IPS-11a (cell line): ENCODE measurements at regions not wholly inside any gene's neighbourhood (a gene's known extent, or its start where the extent isn't known, plus 50 kb on each side); places are given as distances from the start of the nearest gene placed in this dataset.

ENCODE experiments used
- H3K4me3 ChIP-seq: one replicate; pipeline ENCODE4 v1.5.1; 2013; ENCODE audit warnings: low read depth, low read length, control low read depth

DNA sequence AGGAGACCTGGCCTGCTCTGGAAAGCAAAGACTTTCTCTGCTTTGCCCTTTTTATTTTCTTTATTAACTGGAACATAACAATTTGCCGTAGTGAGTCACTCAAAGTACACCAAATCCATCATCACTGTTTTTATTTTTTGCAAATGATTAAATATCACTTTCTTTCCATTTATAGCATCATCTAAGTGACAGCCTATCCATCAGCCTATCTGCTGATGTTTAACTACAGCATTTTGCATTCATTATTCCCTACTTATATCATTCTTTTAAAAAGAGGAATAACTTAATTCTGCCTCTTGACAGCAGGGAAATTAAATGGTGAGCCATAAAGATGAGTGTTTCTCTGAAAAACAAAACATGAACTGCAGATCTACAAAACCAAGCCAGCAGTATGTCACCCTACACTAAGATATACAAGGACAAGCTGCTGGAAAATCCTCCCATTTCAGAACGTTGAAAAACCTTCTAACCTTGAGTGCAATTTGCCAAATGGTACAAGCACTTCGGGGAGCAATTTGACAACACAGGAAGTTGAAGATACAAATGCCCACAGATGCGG, 821.3 kb upstream of the TMEM132C start:
- no peak overlapping the region for H3K4me3 ChIP-seq

DNA sequence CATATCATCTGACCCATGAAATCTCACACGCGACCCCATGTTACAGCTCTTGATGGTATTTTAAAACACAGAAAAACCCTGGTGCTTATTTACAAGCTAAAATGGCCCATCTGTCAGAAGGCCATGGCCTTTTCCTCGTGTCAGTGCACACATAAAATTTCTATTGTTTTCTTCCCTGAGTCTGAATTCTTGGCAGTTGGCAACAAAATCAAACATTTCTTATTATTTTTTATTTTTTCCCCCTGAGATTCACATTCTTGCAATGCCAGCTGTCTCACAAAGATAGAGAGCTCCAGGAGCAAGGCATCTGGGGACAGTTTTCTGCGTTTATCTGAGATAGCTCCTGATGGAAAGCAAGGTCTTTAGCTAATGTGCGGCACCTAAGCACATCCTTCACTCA, 818.1 kb upstream of the TMEM132C start:
- no peak overlapping the region for H3K4me3 ChIP-seq

DNA sequence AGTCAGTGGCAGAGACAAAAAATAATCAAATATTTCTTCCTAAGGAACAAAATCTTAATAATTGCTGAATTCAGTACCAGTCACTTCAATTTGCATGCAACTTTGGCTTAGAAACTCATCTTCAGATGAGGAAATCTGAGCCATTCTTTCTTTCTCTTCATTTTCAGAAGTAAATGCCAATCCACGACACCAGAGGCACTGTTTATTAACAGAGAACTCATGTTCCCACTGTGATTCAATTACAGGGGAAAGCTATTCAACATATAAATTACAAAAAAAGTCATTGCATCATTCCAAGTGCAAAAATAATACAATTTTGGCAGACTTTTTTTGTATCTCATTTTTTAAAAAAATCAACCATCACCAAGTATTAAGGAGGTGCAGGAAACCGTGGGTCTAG, 816.1 kb upstream of the TMEM132C start:
- no peak overlapping the region for H3K4me3 ChIP-seq

DNA sequence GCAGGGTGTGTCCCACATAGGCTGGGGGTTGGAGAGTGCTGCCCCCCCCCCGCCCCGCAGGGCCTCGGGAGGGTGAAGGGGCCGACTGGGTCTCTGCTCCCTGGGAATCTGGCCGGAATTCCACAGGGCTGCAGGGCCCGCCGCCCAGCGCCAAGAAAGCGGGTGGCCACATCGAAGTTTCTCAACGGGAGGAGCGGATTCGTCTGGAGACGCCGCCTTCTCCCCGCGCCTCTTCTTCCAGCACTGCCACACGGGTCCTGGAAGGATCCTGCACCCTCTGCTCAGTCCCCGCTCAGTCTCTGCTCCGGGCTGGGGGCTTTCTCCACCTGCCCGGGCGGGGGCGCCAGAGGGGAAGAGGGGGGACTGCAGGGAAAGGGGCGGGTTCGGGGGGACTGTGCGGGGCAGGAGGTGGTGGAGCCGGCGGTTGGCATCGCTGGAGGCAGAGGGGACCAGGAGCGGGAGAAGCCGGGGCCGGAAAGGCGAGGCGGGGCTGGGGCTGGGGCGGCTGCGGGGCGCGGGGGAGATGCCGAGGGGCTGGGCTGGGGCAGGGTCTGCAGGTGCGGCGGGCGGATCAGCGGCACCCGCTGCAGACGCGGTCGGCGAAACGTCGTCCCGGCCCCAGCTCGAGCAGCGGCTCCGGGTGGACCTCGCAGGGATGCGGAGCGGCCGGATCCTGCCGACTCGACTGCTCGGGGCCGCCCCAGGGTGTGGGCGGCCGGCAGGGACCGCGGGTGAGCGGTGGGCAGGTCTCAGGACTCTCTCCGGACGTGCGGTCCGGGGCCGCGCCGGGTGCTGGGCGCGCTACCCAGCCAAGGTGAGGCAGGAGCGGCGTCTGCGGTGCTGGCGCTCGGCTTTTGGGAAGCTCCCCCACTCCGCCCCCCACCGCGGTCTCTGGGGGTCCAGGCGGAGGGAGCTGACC, 811.4 kb upstream of the TMEM132C start:
- H3K4me3 ChIP-seq, result peak overlapping the region; percentile 47

DNA sequence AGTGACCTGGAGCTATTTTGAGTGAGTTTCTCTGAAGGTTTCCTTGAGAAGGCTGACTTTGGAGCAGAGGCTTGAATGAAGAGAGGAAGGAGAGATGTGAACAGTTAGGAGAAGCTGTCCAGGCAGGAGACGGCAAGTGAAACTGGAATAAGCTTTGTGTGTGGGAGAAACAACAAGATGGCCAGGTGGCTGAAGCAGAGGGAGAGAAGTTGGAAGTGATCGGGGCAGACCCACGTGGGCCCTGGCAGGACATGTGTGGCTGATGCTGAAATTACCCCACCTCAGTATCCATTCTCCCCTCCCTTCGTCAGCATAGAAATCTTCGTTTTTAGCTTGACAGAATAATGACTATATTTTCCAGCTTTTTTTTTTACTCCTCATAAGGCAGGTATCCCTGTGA, 809.2 kb upstream of the TMEM132C start:
- no peak overlapping the region for H3K4me3 ChIP-seq

DNA sequence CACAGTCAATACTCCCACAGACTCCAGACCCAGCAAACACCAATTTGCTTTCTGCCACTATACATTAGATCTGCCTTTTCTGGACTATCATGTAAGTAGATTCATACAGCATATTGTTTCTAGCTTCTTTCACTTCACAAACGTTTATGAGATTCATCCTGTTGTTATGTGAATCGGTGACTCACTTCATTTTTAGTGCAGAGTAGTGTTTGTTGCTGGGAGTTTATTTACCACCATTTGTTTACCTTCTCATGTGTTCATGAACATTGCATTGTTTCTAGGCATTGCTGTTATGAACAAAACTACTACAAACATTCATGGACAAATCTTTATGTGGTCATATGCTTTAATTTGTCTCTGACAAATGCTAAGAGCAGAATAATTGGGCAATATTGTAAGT, 807.8 kb upstream of the TMEM132C start:
- no peak overlapping the region for H3K4me3 ChIP-seq

DNA sequence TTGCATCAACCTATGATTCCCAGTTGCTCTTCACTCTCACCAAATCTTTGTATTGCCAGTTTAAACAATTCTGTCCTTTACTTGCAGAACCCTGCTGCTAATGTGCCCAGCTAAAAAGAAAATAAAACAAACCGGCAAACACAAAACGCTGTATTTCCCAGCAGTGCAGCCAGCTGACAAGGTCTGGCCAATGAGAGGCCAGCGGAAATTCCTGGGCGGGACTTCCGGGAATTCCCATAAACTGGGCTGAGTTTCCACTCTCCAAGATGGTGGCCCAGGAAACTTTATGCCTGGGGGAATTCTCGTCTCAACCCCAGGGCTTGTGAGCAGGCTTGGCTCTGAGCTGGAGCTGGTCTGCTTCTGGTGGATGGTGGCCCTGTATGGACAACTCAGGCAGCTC, 807.3 kb upstream of the TMEM132C start:
- no peak overlapping the region for H3K4me3 ChIP-seq

DNA sequence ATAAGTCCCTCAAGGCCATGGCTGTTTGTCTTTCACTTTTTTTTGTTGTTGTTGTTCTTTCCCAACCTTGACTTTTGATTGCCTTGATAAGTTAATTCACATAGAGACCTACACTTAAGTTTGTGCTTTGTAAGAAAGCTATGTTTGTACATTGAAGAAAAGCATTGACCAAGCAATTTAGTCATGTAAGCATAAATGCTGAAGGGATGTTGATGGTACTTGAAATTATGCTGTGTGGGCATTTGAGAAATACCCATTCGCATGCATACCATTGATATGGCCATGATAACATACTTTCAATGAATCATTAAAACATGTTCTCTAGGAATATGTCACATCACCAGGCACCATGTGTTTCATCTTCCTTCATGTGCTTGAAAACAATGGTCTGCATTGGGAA, 803.7 kb upstream of the TMEM132C start:
- no peak overlapping the region for H3K4me3 ChIP-seq

DNA sequence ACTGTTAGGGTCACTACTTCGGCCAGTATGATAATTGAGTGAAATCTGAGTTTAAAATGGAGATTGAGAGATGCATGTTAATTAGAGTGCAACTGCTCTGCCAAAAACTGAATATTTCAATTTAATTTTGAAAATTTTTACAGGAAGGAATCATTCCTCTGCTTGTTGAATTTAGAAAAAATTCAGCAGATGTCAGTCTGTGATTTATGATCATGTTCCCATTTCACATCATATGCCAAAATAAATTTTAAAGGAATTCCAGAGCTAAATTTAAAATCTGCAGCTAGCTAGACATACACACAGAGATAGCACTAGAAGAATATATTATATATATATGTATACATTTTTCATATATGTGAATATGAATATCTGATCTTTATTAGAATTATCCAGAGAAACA, 797.6 kb upstream of the TMEM132C start:
- no peak overlapping the region for H3K4me3 ChIP-seq

DNA sequence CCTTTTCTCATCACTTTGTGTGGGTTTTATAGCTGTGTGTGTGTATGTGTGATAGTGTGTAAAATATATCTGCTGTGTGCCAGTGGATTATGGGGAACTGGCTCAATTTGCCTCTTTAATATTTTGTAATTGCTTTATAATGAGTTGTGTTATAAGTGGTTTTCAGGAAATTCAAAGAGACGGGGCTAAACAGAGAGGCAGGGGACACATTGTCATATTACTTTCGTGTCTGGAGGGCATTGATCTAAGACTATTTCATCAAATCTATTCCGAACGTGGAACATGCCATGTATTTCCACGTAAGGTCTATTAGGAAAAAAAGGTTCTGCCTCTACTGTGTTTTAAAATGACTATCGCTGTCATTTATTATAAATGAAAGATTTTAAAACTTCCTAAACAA, 793.2 kb upstream of the TMEM132C start:
- no peak overlapping the region for H3K4me3 ChIP-seq

DNA sequence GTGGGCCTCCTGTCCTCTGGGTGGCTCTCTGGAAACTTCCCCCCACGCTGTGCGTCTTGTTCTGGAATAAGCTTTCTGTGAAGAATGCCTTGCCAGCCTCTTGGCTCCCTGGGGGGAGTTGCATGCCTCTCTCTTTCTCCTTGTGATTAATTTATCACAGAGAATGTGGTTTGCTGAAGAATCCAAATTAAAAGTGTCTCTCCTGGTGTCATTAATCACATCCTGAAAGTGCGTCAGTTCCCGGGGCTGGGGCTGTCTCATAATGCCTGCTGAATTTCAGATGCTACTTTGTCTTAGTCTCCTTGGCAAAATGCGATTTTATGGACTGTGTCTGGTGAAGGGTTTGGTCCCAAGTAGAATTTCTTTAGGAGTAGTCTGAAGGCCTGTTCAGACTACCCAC, 787.7 kb upstream of the TMEM132C start:
- no peak overlapping the region for H3K4me3 ChIP-seq

DNA sequence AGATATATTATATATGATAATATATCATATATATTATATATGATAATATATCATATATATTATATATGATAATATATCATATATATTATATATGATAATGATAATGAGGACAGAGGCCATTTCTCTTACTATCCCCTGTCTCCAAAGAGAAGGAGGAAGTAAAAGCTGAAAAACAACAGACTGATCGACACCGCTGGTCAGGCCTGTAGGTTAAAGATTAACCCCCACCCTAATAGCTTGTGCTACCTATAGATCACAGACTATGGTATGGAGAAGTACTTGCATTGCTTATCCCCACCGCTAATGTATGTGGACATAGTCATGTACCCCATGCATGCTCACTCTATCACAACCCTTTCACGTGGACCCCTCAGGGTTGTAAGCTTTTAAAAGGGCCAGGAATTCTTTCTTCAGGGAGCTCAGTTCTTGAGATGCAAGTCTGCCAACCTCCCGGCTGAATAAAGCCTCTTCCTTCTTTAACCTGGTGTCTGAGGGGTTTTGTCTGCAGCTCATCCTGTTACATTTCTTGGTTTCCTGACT, 786.1 kb upstream of the TMEM132C start:
- H3K4me3 ChIP-seq, result no peak overlapping the region

DNA sequence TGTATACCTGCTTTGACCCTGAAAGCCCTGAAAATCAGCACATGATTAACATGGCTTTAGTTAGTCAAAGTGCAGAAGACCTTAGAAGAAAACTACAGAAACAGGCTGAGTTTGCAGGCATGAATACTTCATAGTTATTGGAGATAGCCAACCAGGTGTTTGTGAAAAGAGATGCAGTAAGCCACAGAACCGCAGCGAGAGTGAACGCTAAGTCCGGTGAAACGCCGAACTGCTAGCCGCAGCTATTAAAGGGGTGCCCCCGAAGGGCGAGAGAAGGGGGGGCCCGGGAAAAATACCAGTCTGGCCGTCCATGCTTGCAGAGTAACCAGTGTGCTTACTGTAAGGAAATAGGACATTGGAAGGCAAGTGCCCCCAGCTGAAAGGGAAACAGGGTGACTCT, 784.0 kb upstream of the TMEM132C start:
- no peak overlapping the region for H3K4me3 ChIP-seq

DNA sequence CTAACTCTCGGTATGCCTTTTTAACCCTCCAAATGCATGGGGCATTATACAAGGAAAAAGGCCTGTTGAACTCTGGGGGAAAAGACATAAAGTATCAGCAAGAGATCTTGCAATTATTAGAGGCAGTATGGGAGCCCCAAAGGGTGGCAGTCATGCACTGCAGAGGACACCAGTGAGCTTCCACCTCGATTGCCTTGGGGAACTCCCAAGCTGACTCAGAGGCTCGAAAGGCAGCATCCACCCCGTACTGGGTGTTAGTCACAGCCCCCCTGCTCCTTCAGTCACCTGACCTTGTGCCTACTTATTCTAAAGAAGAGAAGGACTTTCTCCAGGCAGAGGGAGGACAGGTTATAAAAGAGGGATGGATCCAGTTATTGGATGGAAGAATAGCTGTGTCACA, 781.4 kb upstream of the TMEM132C start:
- no peak overlapping the region for H3K4me3 ChIP-seq

DNA sequence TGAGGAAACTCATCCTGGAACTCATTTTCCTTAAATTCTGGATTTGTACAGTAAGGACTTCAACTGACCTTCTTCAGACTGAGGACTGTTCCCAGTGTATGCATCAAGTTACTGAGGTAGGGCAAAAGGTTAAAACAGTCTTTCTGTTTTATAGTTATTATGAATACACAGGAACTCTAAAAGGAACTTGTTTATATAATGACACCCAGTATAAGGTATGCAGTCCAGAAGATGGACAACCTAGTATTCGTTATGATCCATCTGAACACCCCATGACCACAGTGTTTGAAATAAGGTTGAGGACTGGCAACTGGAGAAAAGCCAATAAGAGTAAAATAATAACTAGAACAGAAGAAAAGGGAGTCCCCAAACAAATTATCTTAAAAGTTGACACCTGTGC, 779.9 kb upstream of the TMEM132C start:
- H3K4me3 ChIP-seq, result no peak overlapping the region

DNA sequence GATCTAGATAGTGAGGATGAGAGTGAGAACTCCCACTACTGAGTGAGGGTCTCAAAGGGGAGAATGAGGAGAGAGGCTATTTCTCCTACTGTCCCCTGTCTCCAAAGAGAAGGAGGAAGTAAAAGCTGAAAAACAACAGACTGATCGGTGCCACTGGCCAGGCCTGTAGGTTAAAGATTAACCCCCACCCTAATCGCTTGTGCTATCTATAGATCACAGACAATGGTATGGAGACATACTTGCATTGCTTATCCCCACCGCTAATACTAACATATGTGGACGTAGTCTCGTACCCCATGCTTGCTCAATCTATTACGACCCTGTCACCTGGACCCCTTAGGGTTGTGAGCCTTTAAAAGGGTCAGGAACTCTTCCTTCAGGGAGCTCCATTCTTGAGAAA, 777.9 kb upstream of the TMEM132C start:
- no peak overlapping the region for H3K4me3 ChIP-seq

DNA sequence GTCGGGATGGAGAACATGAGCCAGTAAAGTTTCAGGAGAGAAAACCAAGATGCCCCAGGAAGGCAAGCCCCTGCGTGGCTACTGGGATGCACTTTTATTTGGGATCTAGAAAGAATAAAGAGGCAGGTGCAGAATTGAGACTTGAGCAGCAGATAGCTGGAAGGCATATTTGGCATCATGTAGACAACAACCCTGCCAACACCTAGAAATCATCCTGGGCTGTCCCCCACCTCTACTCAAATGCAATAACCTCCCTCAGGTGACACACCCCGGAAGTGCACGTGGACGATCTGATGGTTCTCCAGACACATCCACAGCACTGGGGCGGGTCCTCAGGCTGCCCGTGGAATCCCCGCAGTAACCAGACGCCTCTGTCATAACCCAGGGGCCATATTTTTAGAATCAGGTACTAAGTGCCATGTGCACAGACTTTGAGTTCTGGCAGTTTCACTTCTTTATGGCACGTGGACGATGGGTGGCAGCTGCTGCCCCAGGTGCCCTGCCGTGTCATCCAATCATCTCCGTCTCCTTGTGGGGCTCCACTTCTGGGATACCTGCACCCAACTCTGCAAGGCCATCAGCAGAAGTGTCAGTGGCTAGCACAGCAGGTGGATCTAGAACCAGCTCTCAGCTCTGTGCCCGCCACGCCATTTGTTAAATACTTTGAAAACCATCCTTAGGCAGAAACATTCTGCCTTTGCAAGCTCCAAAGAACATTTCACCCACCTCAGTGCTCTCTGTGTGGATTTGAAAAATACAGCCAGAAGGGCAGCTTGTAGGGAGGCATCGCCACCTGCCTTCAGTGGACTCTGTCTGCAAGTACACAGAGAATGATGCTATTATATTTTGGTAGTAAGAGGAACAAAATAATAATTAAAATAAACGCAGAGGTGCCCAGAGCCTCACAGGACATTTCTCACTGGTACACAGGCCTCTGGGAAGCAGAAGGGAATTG, 771.7 kb upstream of the TMEM132C start:
- H3K4me3 ChIP-seq, result no peak overlapping the region

DNA sequence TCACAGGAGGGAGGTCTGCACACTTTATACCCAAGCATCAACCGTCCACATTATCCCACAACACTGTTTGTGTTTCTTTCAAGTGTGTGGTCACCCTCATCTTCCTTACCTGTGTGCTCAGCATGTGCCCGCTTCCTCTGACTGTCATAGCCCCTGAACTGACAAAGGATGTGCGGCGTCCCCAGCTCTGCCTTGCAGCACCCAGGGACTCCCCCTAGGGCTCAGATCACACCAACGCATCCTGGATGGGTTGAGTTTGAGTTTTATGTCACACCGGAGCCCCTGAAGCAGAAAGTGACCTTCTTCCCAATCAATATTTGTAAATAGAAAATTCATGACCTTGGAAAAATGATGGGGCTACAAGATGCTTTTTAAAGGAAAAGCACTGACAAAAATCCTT, 770.7 kb upstream of the TMEM132C start:
- H3K4me3 ChIP-seq, result no peak overlapping the region

DNA sequence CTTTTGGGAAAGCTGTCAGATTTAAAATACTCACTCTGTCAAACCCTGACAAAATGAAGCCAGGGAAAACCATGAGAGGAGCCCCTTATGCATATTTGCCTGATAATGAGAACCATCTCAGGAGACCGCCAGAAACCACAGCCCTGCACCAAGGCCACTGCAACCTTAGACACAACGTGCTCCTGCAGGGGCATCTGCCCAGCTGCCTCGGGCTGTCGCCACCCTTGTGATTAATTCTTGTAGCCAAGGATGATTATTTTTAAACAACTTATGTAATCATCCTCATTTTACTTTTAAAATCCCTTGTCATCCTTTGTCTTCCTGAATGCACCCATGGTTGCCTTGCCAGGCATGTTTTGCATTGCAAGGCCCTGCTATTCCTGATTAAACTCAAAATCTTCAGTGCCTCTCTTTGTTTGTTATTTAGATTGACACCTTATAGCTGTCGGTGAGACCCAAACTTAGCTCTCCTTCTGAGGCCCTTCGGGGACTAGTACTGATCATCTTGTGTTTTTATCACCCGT, 766.4 kb upstream of the TMEM132C start:
- H3K4me3 ChIP-seq, result no peak overlapping the region

DNA sequence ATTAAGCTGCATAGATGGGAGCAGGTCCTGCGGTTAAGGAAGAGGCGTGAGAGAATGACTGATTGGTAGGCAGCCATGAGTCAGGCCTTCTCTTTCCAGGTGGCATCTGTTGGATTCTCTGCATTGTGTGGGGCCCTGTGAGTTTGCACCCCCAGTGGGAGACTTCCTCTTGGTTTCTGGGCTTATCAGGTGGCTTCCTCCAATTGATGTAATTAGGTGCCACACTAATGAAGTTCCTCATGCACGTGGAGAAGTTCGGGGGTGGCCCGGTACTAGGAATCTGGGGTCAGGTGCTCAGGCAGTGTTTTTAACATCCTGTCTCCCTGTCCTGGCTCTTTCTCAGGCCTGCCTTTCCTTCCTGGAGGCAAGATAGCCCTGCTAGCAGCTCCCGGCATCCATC, 765.1 kb upstream of the TMEM132C start:
- H3K4me3 ChIP-seq, result no peak overlapping the region

DNA sequence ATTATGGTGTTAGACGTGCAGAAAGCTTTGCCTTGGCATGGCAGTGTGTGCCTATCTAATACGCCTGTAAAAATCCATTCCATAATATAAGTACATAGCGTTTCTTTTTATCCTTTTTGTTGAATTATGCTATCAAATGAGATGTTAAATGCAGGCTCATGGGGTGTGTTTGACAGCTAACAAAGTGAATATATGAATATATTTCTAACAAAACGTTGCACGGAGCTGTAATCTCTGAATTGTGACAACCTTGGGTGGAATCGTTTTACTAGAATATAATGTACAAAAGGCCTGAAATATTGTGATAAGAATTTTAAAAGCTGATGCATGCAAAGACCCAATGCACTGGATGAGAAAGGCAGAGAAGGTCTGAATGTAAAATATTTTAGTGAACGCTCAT, 763.7 kb upstream of the TMEM132C start:
- H3K4me3 ChIP-seq, result no peak overlapping the region
